Activated CD4-positive, alpha-beta T cell treated with anti-CD3 and anti-CD28 coated beads for 36 hours (primary cell): ENCODE measurements at regions not wholly inside any gene's neighbourhood (a gene's known extent, or its start where the extent isn't known, plus 50 kb on each side); places are given as distances from the start of the nearest gene placed in this dataset.

Experiments
- ATAC-seq: fragments of 200-7000 bp; cut with Tn5 transposase; one replicate; pipeline ENCODE4 v1.10.0; 2021; ENCODE audit warnings: mild to moderate bottlenecking, moderate library complexity
- CTCF ChIA-PET: fragments of 350-600 bp; sonication (Branson Sonifier 250); formaldehyde crosslinking; loops from one replicate; lab custom pipeline; 2021; ENCODE audit warnings: antibody characterized with exemption; lab: Charles Lee
- POLR2A ChIA-PET: fragments of 350-600 bp; sonication (Branson Sonifier 250); formaldehyde crosslinking; loops from one replicate; lab custom pipeline; 2021; ENCODE audit warnings: antibody characterized with exemption, inconsistent platforms; lab: Charles Lee
- DNase-seq: peaks from one replicate; pipeline ENCODE4 v3.0.0-alpha.2; 2020
- H3K27ac Mint-ChIP-seq: one replicate; pipeline ENCODE4 v1.8.0; 2021; ENCODE audit warnings: mixed read lengths
- H3K27me3 Mint-ChIP-seq: one replicate; pipeline ENCODE4 v1.8.0; 2021; ENCODE audit warnings: mixed read lengths
- H3K36me3 Mint-ChIP-seq: one replicate; pipeline ENCODE4 v1.8.0; 2021; ENCODE audit warnings: low read depth, mixed read lengths
- H3K4me1 Mint-ChIP-seq: one replicate; pipeline ENCODE4 v1.8.0; 2021; ENCODE audit warnings: mixed read lengths
- H3K4me3 Mint-ChIP-seq: one replicate; pipeline ENCODE4 v1.8.0; 2021; ENCODE audit warnings: mild to moderate bottlenecking, moderate library complexity, mixed read lengths
- H3K9me3 Mint-ChIP-seq: one replicate; pipeline ENCODE4 v1.8.0; 2021; ENCODE audit warnings: low read depth, mixed read lengths
- intact Hi-C, 2 experiments: fragments of 100-400 bp; cut with DNase I in 1 of 2; cut with micrococcal nuclease in 1 of 2; formaldehyde crosslinking; loops; one replicate each; pipeline versions ENCODE4 v1.14.2 to v1.15.1; 2022 to 2024; cut with DNase I, micrococcal nuclease

DNA sequence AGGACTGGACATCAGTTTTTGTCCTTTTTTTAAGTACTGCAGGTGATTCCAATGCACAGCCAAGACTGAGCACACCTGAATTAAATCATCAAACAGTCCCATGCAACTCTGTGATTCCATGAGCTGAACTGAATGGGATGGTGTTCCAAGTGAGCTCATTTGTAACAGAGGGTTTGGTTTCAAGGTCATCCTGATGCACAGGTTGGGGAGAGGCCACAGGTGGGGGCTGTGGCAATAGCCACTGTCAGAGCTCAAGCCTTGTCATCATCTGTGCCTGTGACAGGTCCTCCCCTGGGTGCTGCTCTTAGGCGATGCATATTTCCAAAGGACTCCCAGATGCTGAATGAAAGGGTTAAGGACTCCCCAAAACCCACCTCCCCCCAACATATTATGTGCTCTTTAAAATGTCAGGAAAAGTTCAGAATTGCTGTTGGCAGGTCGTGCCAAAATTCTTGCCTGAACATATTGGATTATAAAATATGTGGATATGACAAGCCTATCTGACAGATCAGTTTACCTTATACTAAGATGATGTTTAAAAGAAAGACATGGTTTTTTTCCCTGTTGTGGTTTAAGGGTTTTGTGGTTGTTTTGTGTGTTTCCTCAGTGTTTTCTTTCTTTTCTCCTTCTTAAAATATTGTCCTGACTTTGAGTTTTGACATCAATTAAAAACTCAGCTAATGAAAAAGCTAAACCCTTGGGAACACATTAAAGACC, 263.5 kb upstream of the SIX2 start:
- H3K4me3 Mint-ChIP-seq, result no peak overlapping the region
- no peak overlapping the region for H3K27ac Mint-ChIP-seq
- intact Hi-C loops, result no loop called here
- ATAC-seq (no peak), DNase-seq (no peak)
- peaks cover 15% of the 10 kb centered on the region for H3K27me3 Mint-ChIP-seq
- POLR2A ChIA-PET, result no interaction called here
- CTCF ChIA-PET, result interaction anchor here (0.6 kb wide), 2 partner anchors 180 to 1131 kb away, joined by 4 read pairs; no protein-coding TSS in a partner anchor
- no peaks in the 10 kb centered on the region for H3K4me1 Mint-ChIP-seq
- no peaks in the 10 kb centered on the region for H3K9me3 Mint-ChIP-seq
- H3K36me3 Mint-ChIP-seq, result no peaks in the 10 kb centered on the region

DNA sequence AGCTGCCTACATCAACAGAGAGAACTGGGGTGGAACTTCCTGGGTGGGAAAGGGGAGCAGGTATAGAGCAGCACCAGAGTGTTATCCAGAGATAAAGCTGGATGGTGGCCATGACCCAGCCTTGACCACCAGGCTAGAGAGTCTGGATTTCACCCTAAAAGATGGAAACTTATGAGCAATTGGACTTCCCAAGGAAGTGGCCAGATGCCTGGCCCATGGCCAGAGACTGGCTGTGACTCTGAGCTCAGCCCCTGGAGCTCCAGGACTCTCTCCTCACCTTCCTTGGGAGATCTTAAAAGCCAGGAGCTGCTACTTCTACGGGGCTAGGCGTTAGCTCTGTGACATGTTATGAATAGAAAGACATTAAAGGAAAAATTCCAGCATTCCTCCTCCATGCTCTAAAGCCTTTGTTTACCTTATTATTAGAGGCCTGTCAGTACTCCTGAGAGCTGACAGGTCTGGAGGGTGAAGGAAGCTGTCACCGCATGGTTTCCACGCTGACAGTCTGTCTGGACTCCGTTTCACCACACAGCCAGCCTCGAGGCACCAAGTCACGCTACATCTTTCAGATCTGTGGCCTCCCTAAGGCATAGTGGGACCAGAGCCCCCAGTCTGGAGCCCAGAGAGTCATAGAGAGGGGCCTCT, 260.0 kb upstream of the SIX2 start:
- H3K36me3 Mint-ChIP-seq, result no peaks in the 10 kb centered on the region
- POLR2A ChIA-PET, result no interaction called here
- CTCF ChIA-PET, result interaction anchor here (1.0 to 1.2 kb wide), 2 partner anchors 10 to 244 kb away, joined by 3 read pairs; no protein-coding TSS in a partner anchor
- no peak overlapping the region for H3K4me3 Mint-ChIP-seq
- H3K4me1 Mint-ChIP-seq, result no peaks in the 10 kb centered on the region
- intact Hi-C loops, result no loop called here
- H3K27me3 Mint-ChIP-seq, result peaks cover 19% of the 10 kb centered on the region
- DNase-seq (no peak), ATAC-seq (no peak)
- no peak overlapping the region for H3K27ac Mint-ChIP-seq
- H3K9me3 Mint-ChIP-seq, result peaks cover 2% of the 10 kb centered on the region

DNA sequence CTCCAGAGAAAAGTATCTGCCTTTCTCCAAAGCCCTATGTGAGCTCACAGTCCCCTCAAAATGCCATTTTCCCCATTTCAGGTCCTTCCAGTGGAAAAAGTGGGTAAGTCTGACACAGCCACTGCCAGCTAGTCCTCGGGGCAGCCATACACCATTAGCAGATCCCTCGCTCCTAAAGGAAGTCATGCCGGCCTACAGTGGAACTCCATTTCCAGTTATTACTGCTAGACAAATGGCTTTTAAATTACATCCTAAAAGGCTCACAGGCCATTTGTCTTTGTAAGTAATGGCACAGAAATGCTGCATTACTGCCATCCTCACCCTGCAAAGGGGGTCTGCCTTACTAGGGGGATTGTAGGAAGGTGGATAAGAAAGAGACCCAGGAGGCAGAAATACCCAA, 259.4 kb upstream of the SIX2 start:
- DNase-seq, result no peak
- Mint-ChIP-seq H3K4me3 (no peak overlapping the region), H3K27me3 (peaks cover 23% of the 10 kb centered on the region), H3K27ac (no peak overlapping the region), H3K4me1 (no peaks in the 10 kb centered on the region), H3K36me3 (no peaks in the 10 kb centered on the region), H3K9me3 (peaks cover 2% of the 10 kb centered on the region)
- POLR2A ChIA-PET, result no interaction called here
- no peak for ATAC-seq
- CTCF ChIA-PET, result interaction anchor here (0.7 to 1.2 kb wide), 3 partner anchors 9 to 463 kb away, joined by 3 read pairs; no protein-coding TSS in a partner anchor
- intact Hi-C loops, result no loop called here

DNA sequence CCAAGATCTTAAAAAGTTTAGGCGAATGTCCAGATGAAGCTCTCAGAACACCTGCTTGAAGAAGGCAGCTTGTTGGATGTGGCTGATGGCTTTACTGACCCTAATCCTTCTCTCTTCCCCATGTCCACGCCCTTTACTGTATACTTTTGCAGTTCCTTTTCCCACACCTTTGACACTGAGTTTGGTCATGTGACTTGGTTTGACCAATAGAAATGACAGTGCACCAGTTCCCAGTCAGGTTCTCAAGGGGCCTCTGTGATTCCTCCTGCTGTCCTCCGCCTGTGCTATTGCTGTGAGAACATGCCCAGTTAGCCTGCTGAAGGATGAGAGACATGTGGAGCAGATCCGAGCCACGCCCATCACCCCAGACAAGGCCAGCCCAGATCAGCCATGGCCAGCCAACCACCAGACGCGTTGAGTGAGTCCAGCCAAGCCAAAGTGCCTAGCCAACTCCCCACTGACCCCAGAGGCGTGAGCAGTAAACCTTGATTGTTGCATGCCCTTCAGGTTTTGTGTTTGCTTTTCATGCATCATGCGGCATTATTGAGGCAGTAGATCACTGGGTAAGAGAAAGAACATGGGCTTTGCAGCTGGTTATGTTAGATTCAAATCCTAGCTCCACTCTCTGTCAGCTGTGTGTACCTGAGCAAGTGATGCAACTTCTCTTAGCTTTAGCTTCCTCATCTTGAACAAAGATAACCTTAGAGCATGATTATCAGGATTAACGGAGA, 258.0 kb upstream of the SIX2 start:
- Mint-ChIP-seq H3K4me3 (no peak overlapping the region), H3K36me3 (no peaks in the 10 kb centered on the region), H3K27ac (no peak overlapping the region), H3K4me1 (no peaks in the 10 kb centered on the region), H3K9me3 (peaks cover 2% of the 10 kb centered on the region), H3K27me3 (peaks cover 32% of the 10 kb centered on the region)
- DNase-seq (no peak), ATAC-seq (no peak)
- intact Hi-C loops, result no loop called here
- ChIA-PET CTCF (no interaction called here), POLR2A (no interaction called here)

DNA sequence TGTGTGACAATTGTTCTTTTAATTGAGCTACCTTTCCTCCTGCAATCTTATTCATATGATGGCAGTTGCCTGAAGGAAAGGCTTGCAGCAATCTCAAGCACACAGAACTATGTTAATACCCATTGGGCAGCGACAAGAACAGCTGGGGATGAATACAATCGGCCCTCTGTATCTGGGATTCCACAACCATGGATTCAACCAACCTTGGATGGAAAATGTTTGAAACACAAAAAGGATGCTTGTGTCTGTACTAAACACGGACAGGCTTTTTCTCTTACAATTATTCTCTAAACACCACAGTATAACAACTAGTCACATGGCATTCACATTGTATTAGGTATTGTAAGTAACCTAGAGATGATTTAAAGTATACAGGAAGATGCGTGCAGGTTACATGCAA, 256.1 kb upstream of the SIX2 start:
- H3K27me3 Mint-ChIP-seq, result peaks cover 24% of the 10 kb centered on the region
- peaks cover 2% of the 10 kb centered on the region for H3K9me3 Mint-ChIP-seq
- intact Hi-C loops, result no loop called here
- H3K4me3 Mint-ChIP-seq, result no peak overlapping the region
- H3K4me1 Mint-ChIP-seq, result no peaks in the 10 kb centered on the region
- no peaks in the 10 kb centered on the region for H3K36me3 Mint-ChIP-seq
- no peak overlapping the region for H3K27ac Mint-ChIP-seq
- DNase-seq (no peak), ATAC-seq (no peak)
- POLR2A ChIA-PET, result no interaction called here
- CTCF ChIA-PET, result no interaction called here

DNA sequence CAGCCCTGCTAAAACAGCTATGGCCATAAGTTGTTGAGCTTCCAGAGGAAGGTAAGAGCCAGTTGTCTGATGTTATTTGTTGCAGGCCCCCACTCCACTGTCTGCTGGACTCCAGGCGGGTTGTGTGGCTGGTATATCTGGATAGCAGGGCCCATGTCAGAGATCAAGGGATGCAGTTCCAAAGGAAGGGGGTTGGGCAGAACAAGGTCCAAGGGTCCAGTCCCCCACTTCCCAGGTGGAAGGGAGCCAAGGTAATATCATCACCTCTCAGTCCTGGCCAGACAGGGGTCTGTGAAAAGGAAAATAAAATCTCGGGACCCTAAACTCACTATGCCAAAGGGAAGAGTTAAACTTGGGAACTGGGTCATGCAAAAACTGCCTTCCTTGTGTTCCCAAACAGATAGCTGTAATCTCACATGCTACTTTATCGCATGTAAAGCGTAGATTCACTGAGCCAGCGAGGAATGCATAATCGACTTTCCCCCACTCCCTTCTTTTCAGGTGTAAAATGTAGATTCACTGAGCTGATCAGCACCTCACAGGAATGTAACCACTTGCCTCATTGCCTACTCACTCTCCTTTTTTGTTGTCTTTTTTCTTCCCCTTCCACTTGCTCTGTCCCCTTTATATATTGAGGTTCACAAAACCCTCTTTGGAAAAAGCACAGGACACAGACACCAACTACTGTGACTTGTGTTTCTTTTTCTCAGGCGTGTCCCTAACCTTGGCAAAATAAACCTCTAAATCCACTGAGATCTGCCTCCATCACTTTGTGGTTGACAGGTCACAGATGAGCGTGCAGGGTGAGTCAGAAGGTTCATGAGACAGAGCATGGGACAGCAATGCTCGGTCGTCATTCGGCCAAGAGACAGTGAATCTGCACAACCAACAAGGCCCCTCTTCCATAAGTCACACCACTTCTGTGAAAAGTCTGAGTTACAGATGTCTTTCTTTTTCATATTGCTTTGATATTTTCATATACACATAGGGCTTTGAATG, 255.3 kb upstream of the SIX2 start:
- ATAC-seq, result peak; percentile 66
- Mint-ChIP-seq H3K4me3 (no peak overlapping the region), H3K27me3 (peaks cover 22% of the 10 kb centered on the region), H3K36me3 (no peaks in the 10 kb centered on the region), H3K4me1 (no peaks in the 10 kb centered on the region), H3K27ac (no peak overlapping the region), H3K9me3 (peaks cover 2% of the 10 kb centered on the region)
- POLR2A ChIA-PET, result no interaction called here
- CTCF ChIA-PET, result no interaction called here
- intact Hi-C loops, result no loop called here
- peak; percentile 41 for DNase-seq

DNA sequence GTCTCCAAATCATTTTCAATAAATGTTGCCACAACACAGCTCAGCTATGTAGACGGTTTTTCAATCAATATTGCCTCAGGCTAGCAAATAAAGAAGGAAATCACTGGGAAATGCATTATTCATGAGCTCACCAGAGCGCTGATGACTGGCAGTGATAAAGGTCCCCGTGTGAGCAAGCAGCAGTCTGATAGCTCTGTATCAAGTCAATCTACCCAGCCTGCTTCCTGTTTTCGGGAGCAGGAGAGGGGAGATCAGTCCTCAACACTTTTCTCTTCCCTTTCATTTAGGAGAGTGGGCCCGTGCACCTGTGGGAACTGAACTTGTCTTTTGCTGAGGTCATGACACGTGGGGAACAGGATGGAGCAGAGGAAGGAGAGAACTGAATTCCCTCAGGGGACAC, 253.9 kb upstream of the SIX2 start:
- intact Hi-C loops, result no loop called here
- Mint-ChIP-seq H3K9me3 (peaks cover 2% of the 10 kb centered on the region), H3K27me3 (peaks cover 22% of the 10 kb centered on the region), H3K36me3 (no peaks in the 10 kb centered on the region), H3K4me1 (no peaks in the 10 kb centered on the region), H3K27ac (no peak overlapping the region), H3K4me3 (no peak overlapping the region)
- ATAC-seq, result no peak
- ChIA-PET CTCF (no interaction called here), POLR2A (no interaction called here)
- DNase-seq, result no peak

DNA sequence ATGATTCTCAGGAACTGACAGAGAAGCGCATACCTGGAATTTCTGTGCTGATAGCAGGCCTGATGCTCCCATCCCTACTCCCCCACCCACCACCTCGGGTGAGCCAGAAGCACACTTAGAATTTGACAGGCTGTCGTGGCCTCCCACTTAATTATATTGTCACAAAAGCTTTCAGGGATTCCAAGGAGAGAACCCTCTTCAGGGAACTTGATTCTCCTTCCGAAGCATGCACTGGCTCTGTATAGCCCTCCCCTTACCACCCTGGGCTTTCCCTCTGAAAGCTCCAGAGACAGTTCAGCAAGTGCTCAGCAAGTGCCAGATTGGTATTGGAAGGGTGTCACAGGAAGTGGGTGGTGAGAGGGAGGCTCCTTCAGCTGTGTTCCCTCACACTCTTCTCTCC, 252.5 kb upstream of the SIX2 start:
- H3K4me1 Mint-ChIP-seq, result no peaks in the 10 kb centered on the region

DNA sequence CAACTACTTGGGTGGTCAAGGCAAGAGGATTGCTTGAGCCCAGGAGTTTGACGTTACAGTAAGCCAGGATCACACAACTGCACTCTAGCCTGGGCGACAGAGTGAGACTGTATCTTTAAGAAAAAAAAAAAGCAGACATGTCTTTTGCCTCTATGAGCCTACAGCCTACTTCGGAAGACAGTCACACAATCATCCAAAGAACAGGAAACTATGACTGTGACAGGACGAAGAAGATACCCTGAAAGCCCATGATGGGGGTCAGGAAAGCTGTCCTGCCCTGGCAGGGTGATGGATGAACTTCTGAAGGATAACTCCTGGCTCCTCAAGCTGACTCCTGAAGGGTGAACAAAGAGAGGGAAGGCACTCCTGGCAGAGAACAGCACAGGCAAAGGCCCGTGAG, 251.7 kb upstream of the SIX2 start:
- H3K27me3 Mint-ChIP-seq, result peaks cover 18% of the 10 kb centered on the region
- POLR2A ChIA-PET, result no interaction called here
- CTCF ChIA-PET, result no interaction called here
- H3K9me3 Mint-ChIP-seq, result peaks cover 2% of the 10 kb centered on the region
- ATAC-seq (no peak), DNase-seq (no peak)
- no peaks in the 10 kb centered on the region for H3K4me1 Mint-ChIP-seq
- no peaks in the 10 kb centered on the region for H3K36me3 Mint-ChIP-seq
- no peak overlapping the region for H3K4me3 Mint-ChIP-seq
- H3K27ac Mint-ChIP-seq, result no peak overlapping the region
- intact Hi-C loops, result no loop called here

More for the DNA sequence above, 252.5 kb upstream of the SIX2 start:
- Mint-ChIP-seq H3K27ac (no peak overlapping the region), H3K4me3 (no peak overlapping the region), H3K36me3 (no peaks in the 10 kb centered on the region), H3K9me3 (peaks cover 2% of the 10 kb centered on the region), H3K27me3 (peaks cover 18% of the 10 kb centered on the region)
- ATAC-seq, result no peak
- ChIA-PET POLR2A (no interaction called here), CTCF (interaction anchor here (0.7 to 1.1 kb wide), 2 partner anchors 20 to 188 kb away, joined by 3 read pairs; no protein-coding TSS in a partner anchor)
- intact Hi-C loops, result no loop called here
- no peak for DNase-seq

DNA sequence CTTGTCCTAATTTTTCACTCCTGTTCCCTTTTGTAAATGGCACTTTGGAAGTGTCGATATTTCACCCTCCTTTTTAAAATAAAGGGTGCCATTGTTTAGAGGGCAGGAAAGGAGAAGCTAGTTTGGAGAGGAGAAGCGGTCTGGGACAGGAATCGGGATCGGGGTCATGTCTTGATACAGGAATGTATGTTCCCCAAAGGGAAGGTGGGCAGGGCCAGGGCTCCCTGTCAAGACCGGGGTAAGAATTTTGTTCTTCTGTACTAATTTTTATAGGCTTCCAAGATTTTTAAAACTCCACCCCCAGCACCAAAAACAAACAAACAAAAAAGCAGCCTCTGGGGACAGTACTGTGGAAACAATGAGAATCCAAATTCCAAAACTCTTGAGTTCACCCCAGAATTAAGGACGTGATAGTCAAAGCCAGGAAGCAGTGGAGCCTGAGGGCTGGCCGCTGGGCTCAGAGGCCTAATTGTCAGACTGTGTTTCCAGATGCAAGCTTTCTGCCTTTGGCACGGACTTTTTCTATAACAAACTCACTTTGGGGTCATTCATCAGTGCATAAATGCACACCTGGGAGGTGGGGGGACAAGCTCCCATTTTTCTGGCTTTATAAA, 250.4 kb upstream of the SIX2 start:
- intact Hi-C loops, result no loop called here
- H3K27me3 Mint-ChIP-seq, result peaks cover 15% of the 10 kb centered on the region
- peaks cover under 1% of the 10 kb centered on the region for H3K9me3 Mint-ChIP-seq
- DNase-seq (no peak), ATAC-seq (no peak)
- no peak overlapping the region for H3K4me3 Mint-ChIP-seq
- no peaks in the 10 kb centered on the region for H3K4me1 Mint-ChIP-seq
- no peaks in the 10 kb centered on the region for H3K36me3 Mint-ChIP-seq
- ChIA-PET CTCF (interaction anchor here (1.1 kb wide), 2 partner anchors 9 to 15 kb away, joined by 3 to 5 read pairs; no protein-coding TSS in a partner anchor), POLR2A (no interaction called here)
- no peak overlapping the region for H3K27ac Mint-ChIP-seq
